Adrenal gland (tissue), 9 donors: ENCODE measurements at regions not wholly inside any gene's neighbourhood (a gene's known extent, or its start where the extent isn't known, plus 50 kb on each side); places are given as distances from the start of the nearest gene placed in this dataset.
"Not testable (repeated sequence)": the region's sequence is repeated elsewhere in the genome, so short reads cannot be mapped to it uniquely, and the experiment has no call there.

Experiments used
- DNase-seq, 7 donors: peaks; one replicate each; pipeline ENCODE4 v3.0.0-alpha.2; 2019 to 2020
- H3K27ac ChIP-seq, 5 donors: fragments of 200-600 bp; sonication (generic) in 4 of 5; 1 replicate in 3 of 5; 2 replicates in 2 of 5; pipeline versions ENCODE4 v1.5.1 to v1.8.0; 2016 to 2020; ENCODE audit warnings: mild to moderate bottlenecking in 1 of 5
- H3K27me3 ChIP-seq: fragments of 200-600 bp; 2 replicates; pipeline ENCODE4 v1.8.0; 2021
- H3K36me3 ChIP-seq, 2 donors: fragments of 200-600 bp; replicated peaks in 1 of 2; 1 replicate in 1 of 2; 2 replicates in 1 of 2; pipeline versions ENCODE4 v1.5.1 to v1.8.0; 2018 to 2022
- H3K4me1 ChIP-seq, 2 donors: fragments of 200-600 bp; replicated peaks in 1 of 2; 1 replicate in 1 of 2; 2 replicates in 1 of 2; pipeline versions ENCODE4 v1.5.1 to v1.8.0; 2018 to 2021
- H3K4me3 ChIP-seq, 4 donors: fragments of 200-600 bp; sonication (generic) in 3 of 4; one replicate each; pipeline ENCODE4 v1.5.1; 2016 to 2018
- H3K9me3 ChIP-seq, 3 donors: fragments of 200-600 bp; sonication (generic) in 1 of 3; replicated peaks in 1 of 3; 1 replicate in 2 of 3; 2 replicates in 1 of 3; pipeline versions ENCODE4 v1.5.1 to v1.8.0; 2016 to 2021
- CTCF ChIP-seq, 6 experiments: fragments of 450-650 bp in 4 of 6; fragments of 200-600 bp in 2 of 6; sonication (generic) in 1 of 6; IDR thresholded peaks; 1 replicate in 5 of 6; 2 replicates in 1 of 6; pipeline versions ENCODE4 v1.5.1 to v1.8.0; 2016 to 2021; ENCODE audit warnings: antibody characterized with exemption in 6 of 6, mild to moderate bottlenecking in 2 of 6, moderate library complexity in 1 of 6
- POLR2A ChIP-seq, 2 donors: fragments of 450-650 bp; IDR thresholded peaks; one replicate each; pipeline ENCODE4 v1.6.1; 2017; ENCODE audit warnings: antibody characterized with exemption in 2 of 2, mild to moderate bottlenecking in 2 of 2, moderate library complexity in 1 of 2
- WGBS, 4 donors: extraction: QIAGEN DNeasy Blood & Tissue Kit in 2 of 4; methylation state at CpG; one replicate each; pipeline versions ENCODE4 v1.1.5 to v1.1.7; 2013 to 2017; 5-methylcytosine and 5-hydroxymethylcytosine counted together
- intact Hi-C, 2 donors: fragments of 100-400 bp; cut with DNase I; formaldehyde crosslinking; loops; one replicate each; pipeline versions ENCODE4 v1.14.1 to v1.15.0; 2022 to 2023
- donor health status: healthy with polysubstance abuse.
- donor health status: Bipolar disorder and iron deficiency.
- donor health status: DM: yes; HTN: yes; CAD: no.
- donor health status: DM: no; HTN: no; CAD: no.
- donor health status: DM: no; HTN: no; CAD: no.

- Histone ChIP-seq H3K27ac (no peak overlapping the region), H3K27me3 (no peaks in the 10 kb centered on the region), H3K36me3 (no peaks in the 10 kb centered on the region), H3K4me3 (no peak overlapping the region), H3K9me3 (no peaks in the 10 kb centered on the region), H3K4me1 (no peaks in the 10 kb centered on the region)
- no peak for TF ChIP-seq CTCF (IDR thresholded peaks at IDR 0.05)
- TF ChIP-seq POLR2A (IDR thresholded peaks at IDR 0.05) = no peak
- DNase-seq = no peak
- intact Hi-C loops = no loop called here
- 56 to 63% (median 60%) methylated on average over 4 of the region's 4 CpGs for WGBS, 4 donors
Measured at GRCh38 chr20:8997701-8998117, 71.2 kb upstream of the PLCB4 start.

DNA sequence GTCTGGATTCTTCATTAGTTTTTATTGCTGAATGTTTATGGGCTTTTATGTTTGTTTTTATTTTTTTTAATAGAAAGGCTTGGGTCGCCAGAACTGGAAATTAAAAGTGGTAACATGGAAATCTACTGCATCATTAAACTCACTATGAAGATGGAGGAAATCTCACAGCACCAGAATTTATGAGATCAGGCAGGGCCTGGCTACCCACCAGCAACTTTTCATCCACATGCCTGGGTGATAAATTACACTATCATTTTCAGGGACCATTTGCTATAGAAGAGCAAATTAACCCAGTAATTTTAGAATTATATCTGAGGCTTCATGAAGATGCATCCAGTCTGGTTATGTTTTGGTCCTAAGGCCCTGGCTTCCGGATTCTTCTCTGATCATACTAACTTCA lies 57.8 kb upstream of the PLCB4 start:
- Histone ChIP-seq H3K36me3 (no peaks in the 10 kb centered on the region), H3K27me3 (no peaks in the 10 kb centered on the region), H3K4me3 (no peak overlapping the region), H3K9me3 (no peaks in the 10 kb centered on the region), H3K4me1 (no peaks in the 10 kb centered on the region), H3K27ac (no peak overlapping the region)
- WGBS, 4 donors = 67 to 81% (median 75%) methylated on average over 2 of the region's 2 CpGs
- intact Hi-C loops = no loop called here
- no peak for DNase-seq
- TF ChIP-seq CTCF (IDR thresholded peaks at IDR 0.05) (no peak), POLR2A (IDR thresholded peaks at IDR 0.05) (no peak)

- H3K4me3 ChIP-seq, H3K4me1 ChIP-seq, H3K27ac ChIP-seq, H3K27me3 ChIP-seq, H3K36me3 ChIP-seq, H3K9me3 ChIP-seq, intact Hi-C loops, DNase-seq: not testable (repeated sequence)
- WGBS, 4 donors = 72 to 91% (median 86%) methylated on average over 4 to 5 of the region's 6 CpGs
Measured at GRCh38 chr20:9015232-9015983, 53.5 kb upstream of the PLCB4 start.

GRCh38 chr20:9015984-9016324 lies 52.9 kb upstream of the PLCB4 start:
- 77 to 81% (median 79%) methylated on average over 1 of the region's 1 CpG for WGBS, 4 donors
- H3K4me3 ChIP-seq = no peak overlapping the region
- H3K27me3 ChIP-seq = no peaks in the 10 kb centered on the region
- no peak for TF ChIP-seq CTCF (IDR thresholded peaks at IDR 0.05)
- TF ChIP-seq POLR2A (IDR thresholded peaks at IDR 0.05) = no peak
- intact Hi-C loops = no loop called here
- H3K36me3 ChIP-seq = no peaks in the 10 kb centered on the region
- H3K27ac ChIP-seq = no peak overlapping the region
- no peaks in the 10 kb centered on the region for H3K4me1 ChIP-seq
- no peak for DNase-seq
- H3K9me3 ChIP-seq = no peaks in the 10 kb centered on the region

GRCh38 chr20:9018346-9018745 lies 50.5 kb upstream of the PLCB4 start:
- H3K36me3 ChIP-seq = no peaks in the 10 kb centered on the region
- intact Hi-C loops = no loop called here
- TF ChIP-seq CTCF (IDR thresholded peaks at IDR 0.05) = no peak
- no peak for TF ChIP-seq POLR2A (IDR thresholded peaks at IDR 0.05)
- no peak overlapping the region for H3K27ac ChIP-seq
- no peak overlapping the region for H3K4me3 ChIP-seq
- no peak for DNase-seq
- no peaks in the 10 kb centered on the region for H3K4me1 ChIP-seq
- H3K9me3 ChIP-seq = no peaks in the 10 kb centered on the region
- 88 to 96% (median 91%) methylated on average over 1 of the region's 1 CpG for WGBS, 4 donors
- H3K27me3 ChIP-seq = no peaks in the 10 kb centered on the region
